Progenitor cell of endocrine pancreas (in vitro differentiated cells): ENCODE measurements at regions not wholly inside any gene's neighbourhood (a gene's known extent, or its start where the extent isn't known, plus 50 kb on each side); places are given as distances from the start of the nearest gene placed in this dataset.

Experiments used
- DNase-seq: peaks from one replicate; pipeline ENCODE4 v3.0.0; 2021; ENCODE audit warnings: low spot score; ENCODE audit not compliant: unreplicated experiment
- H3K27ac Mint-ChIP-seq: 2 replicates; pipeline ENCODE4 v1.8.0; 2021; ENCODE audit warnings: mild to moderate bottlenecking, moderate library complexity, mixed read lengths
- H3K27me3 Mint-ChIP-seq: 2 replicates; pipeline ENCODE4 v1.8.0; 2021; ENCODE audit warnings: mixed read lengths
- H3K36me3 Mint-ChIP-seq: 2 replicates; pipeline ENCODE4 v1.8.0; 2022; ENCODE audit warnings: mixed read lengths; ENCODE audit not compliant: insufficient read depth
- H3K4me1 Mint-ChIP-seq: 2 replicates; pipeline ENCODE4 v1.8.0; 2021; ENCODE audit warnings: low read depth, mixed read lengths
- H3K4me3 Mint-ChIP-seq: 2 replicates; pipeline ENCODE4 v1.8.0; 2021; ENCODE audit warnings: low read depth, mild to moderate bottlenecking, moderate library complexity, mixed read lengths
- H3K9me3 Mint-ChIP-seq: 2 replicates; pipeline ENCODE4 v1.8.0; 2021; ENCODE audit warnings: low read depth, mixed read lengths
- CTCF ChIP-seq: fragments of 200-600 bp; sonication (generic); IDR thresholded peaks from one replicate; pipeline ENCODE4 v1.5.0; 2021; ENCODE audit warnings: antibody characterized with exemption, mild to moderate bottlenecking; ENCODE audit not compliant: unreplicated experiment

GRCh38 chr2:236657215-236657614, 87.6 kb downstream of the ACKR3 start:
- no peak for DNase-seq
- no peak overlapping the region for H3K4me3 Mint-ChIP-seq
- no peak for TF ChIP-seq CTCF
- peaks cover 17% of the 10 kb centered on the region for H3K4me1 Mint-ChIP-seq
- H3K27me3 Mint-ChIP-seq = peaks cover 13% of the 10 kb centered on the region
- H3K27ac Mint-ChIP-seq = no peak overlapping the region
- no peaks in the 10 kb centered on the region for H3K9me3 Mint-ChIP-seq
- H3K36me3 Mint-ChIP-seq = no peaks in the 10 kb centered on the region

- H3K27me3 Mint-ChIP-seq = peaks cover 19% of the 10 kb centered on the region
- TF ChIP-seq CTCF = no peak
- H3K27ac Mint-ChIP-seq = no peak overlapping the region
- H3K4me1 Mint-ChIP-seq = peaks cover 17% of the 10 kb centered on the region
- H3K36me3 Mint-ChIP-seq = no peaks in the 10 kb centered on the region
- DNase-seq = no peak
- no peak overlapping the region for H3K4me3 Mint-ChIP-seq
- no peaks in the 10 kb centered on the region for H3K9me3 Mint-ChIP-seq
Observed at GRCh38 chr2:236657801-236658200, 88.2 kb downstream of the ACKR3 start.

- H3K9me3 Mint-ChIP-seq = no peaks in the 10 kb centered on the region
- no peak overlapping the region for H3K4me3 Mint-ChIP-seq
- no peak for DNase-seq
- no peak for TF ChIP-seq CTCF
- H3K27ac Mint-ChIP-seq = no peak overlapping the region
- H3K36me3 Mint-ChIP-seq = no peaks in the 10 kb centered on the region
- H3K27me3 Mint-ChIP-seq = peaks cover 31% of the 10 kb centered on the region
- H3K4me1 Mint-ChIP-seq = peaks cover 17% of the 10 kb centered on the region
Observed at GRCh38 chr2:236658974-236659757, 89.5 kb downstream of the ACKR3 start.

- no peak for DNase-seq
- no peak overlapping the region for H3K27ac Mint-ChIP-seq
- peaks cover 17% of the 10 kb centered on the region for H3K4me1 Mint-ChIP-seq
- H3K27me3 Mint-ChIP-seq = peaks cover 31% of the 10 kb centered on the region
- H3K36me3 Mint-ChIP-seq = no peaks in the 10 kb centered on the region
- TF ChIP-seq CTCF = no peak
- no peaks in the 10 kb centered on the region for H3K9me3 Mint-ChIP-seq
- H3K4me3 Mint-ChIP-seq = no peak overlapping the region
Observed at GRCh38 chr2:236659758-236660150, 90.1 kb downstream of the ACKR3 start.

- no peak overlapping the region for H3K4me3 Mint-ChIP-seq
- peaks cover 31% of the 10 kb centered on the region for H3K27me3 Mint-ChIP-seq
- peaks cover 17% of the 10 kb centered on the region for H3K4me1 Mint-ChIP-seq
Observed at GRCh38 chr2:236661061-236661761, 91.6 kb downstream of the ACKR3 start.

More at GRCh38 chr2:236661061-236661761, 91.6 kb downstream of the ACKR3 start:
- H3K9me3 Mint-ChIP-seq = peaks cover 2% of the 10 kb centered on the region
- no peak for DNase-seq
- no peaks in the 10 kb centered on the region for H3K36me3 Mint-ChIP-seq
- H3K27ac Mint-ChIP-seq = peak overlapping the region; percentile 33
- TF ChIP-seq CTCF = no peak
